ENCODE measurements at regions not wholly inside any gene's neighbourhood (a gene's known extent, or its start where the extent isn't known, plus 50 kb on each side); places are given as distances from the start of the nearest gene placed in this dataset.
"Not testable (repeated sequence)": the region's sequence is repeated elsewhere in the genome, so short reads cannot be mapped to it uniquely, and the experiment has no call there.

- no peak for DNase-seq
Measured at GRCh38 chr5:6108981-6109825, 269.1 kb downstream of the MED10 start.

GRCh38 chr5:6108540-6108848 is 269.9 kb downstream of the MED10 start:
- DNase-seq (no peak), ATAC-seq (no peak)

More at GRCh38 chr5:6108981-6109825, 269.1 kb downstream of the MED10 start:
- no peak for ATAC-seq

- ATAC-seq: no peak
- no peak for DNase-seq
Measured at GRCh38 chr5:6107675-6108539, 270.4 kb downstream of the MED10 start.

GRCh38 chr5:6106756-6107155 is 271.6 kb downstream of the MED10 start:
- peak; percentile 26 for ATAC-seq
- DNase-seq: no peak

GRCh38 chr5:6105320-6105719 is 273.0 kb downstream of the MED10 start:
- no peak for ATAC-seq
- DNase-seq: no peak

GRCh38 chr5:6096101-6096500 is 282.2 kb downstream of the MED10 start:
- ATAC-seq: no peak
- no peak for DNase-seq

- DNase-seq, ATAC-seq: not testable (repeated sequence)
Measured at GRCh38 chr5:6094180-6094579, 284.2 kb downstream of the MED10 start.

- ATAC-seq (no peak), DNase-seq (no peak)
Measured at GRCh38 chr5:6090838-6091237, 287.5 kb downstream of the MED10 start.

GRCh38 chr5:6090079-6090654 is 288.2 kb downstream of the MED10 start:
- no peak for ATAC-seq
- no peak for DNase-seq

GRCh38 chr5:6088706-6089105 is 289.6 kb downstream of the MED10 start:
- no peak for ATAC-seq
- DNase-seq: no peak

- DNase-seq (no peak), ATAC-seq (no peak)
Measured at GRCh38 chr5:6087576-6087975, 290.8 kb downstream of the MED10 start.

GRCh38 chr5:6086871-6087270 is 291.5 kb downstream of the MED10 start:
- DNase-seq (no peak), ATAC-seq (no peak)

GRCh38 chr5:6085341-6085860 is 292.9 kb downstream of the MED10 start:
- ATAC-seq (no peak), DNase-seq (no peak)

- DNase-seq (no peak), ATAC-seq (no peak)
Measured at GRCh38 chr5:6084836-6085235, 293.5 kb downstream of the MED10 start.

- no peak for ATAC-seq
- no peak for DNase-seq
Measured at GRCh38 chr5:6084376-6084775, 294.0 kb downstream of the MED10 start.

- no peak for DNase-seq
- ATAC-seq: no peak
Measured at GRCh38 chr5:6083311-6083978, 294.9 kb downstream of the MED10 start.

- ATAC-seq (no peak), DNase-seq (no peak)
Measured at GRCh38 chr5:6082685-6083084, 295.7 kb downstream of the MED10 start.

GRCh38 chr5:6081727-6082210 is 296.6 kb downstream of the MED10 start:
- ATAC-seq (no peak), DNase-seq (no peak)

GRCh38 chr5:6080930-6081726 is 297.2 kb downstream of the MED10 start:
- no peak for DNase-seq
- no peak for ATAC-seq

- no peak for ATAC-seq
- no peak for DNase-seq
Measured at GRCh38 chr5:6080436-6080835, 297.9 kb downstream of the MED10 start.

GRCh38 chr5:6078881-6079280 is 299.5 kb downstream of the MED10 start:
- no peak for ATAC-seq
- DNase-seq: no peak

Data from stimulated activated naive CD8-positive, alpha-beta T cell treated with anti-CD3 and anti-CD28 coated beads, Interleukin-15, Interleukin-2, amounts not matched to agents 100 U/mL and 50 U/mL, for 24 hours (primary cell).